DND-41 (cell line): ENCODE measurements at regions not wholly inside any gene's neighbourhood (a gene's known extent, or its start where the extent isn't known, plus 50 kb on each side); places are given as distances from the start of the nearest gene placed in this dataset.

Experiments used
- EZH2 ChIP-seq: IDR thresholded peaks from 3 replicates; pipeline ENCODE4 v1.6.1; 2012; ENCODE audit warnings: borderline replicate concordance, low read depth, mild to moderate bottlenecking, moderate library complexity, low read length, inconsistent platforms; ENCODE audit not compliant: severe bottlenecking
- TF ChIP-seq, protein P1 (sequence below): IDR thresholded peaks from 2 replicates; pipeline ENCODE4 v1.5.1; 2012; ENCODE audit warnings: borderline replicate concordance, low read length, moderate library complexity, mild to moderate bottlenecking; ENCODE audit not compliant: poor library complexity, severe bottlenecking; ENCODE audit errors: extremely low read depth

DNA sequence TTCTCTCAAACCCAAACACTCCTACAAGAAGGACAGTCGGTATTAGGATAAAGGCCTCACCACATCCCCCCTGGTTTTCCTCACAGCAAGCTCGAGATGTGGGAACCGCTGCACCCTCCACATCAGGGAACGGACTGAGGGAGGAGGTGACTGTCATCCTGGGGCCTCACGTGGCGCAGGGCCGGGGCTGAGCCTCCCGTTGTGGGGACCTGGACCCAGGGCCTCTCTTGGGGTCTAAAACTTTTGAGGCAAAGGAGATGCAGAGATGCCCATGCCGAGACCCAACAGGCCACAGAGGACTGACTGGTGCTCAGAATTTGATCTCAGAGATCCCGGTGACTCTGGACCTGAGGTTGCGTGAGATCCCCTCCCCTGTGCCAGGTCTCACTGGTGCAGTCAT, 72.7 kb downstream of the MRPL36 start:
- TF ChIP-seq, protein P1, sequence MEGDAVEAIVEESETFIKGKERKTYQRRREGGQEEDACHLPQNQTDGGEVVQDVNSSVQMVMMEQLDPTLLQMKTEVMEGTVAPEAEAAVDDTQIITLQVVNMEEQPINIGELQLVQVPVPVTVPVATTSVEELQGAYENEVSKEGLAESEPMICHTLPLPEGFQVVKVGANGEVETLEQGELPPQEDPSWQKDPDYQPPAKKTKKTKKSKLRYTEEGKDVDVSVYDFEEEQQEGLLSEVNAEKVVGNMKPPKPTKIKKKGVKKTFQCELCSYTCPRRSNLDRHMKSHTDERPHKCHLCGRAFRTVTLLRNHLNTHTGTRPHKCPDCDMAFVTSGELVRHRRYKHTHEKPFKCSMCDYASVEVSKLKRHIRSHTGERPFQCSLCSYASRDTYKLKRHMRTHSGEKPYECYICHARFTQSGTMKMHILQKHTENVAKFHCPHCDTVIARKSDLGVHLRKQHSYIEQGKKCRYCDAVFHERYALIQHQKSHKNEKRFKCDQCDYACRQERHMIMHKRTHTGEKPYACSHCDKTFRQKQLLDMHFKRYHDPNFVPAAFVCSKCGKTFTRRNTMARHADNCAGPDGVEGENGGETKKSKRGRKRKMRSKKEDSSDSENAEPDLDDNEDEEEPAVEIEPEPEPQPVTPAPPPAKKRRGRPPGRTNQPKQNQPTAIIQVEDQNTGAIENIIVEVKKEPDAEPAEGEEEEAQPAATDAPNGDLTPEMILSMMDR = no peak
- no peak for TF ChIP-seq EZH2
